ENCODE measurements at regions not wholly inside any gene's neighbourhood (a gene's known extent, or its start where the extent isn't known, plus 50 kb on each side); places are given as distances from the start of the nearest gene placed in this dataset.

DNA sequence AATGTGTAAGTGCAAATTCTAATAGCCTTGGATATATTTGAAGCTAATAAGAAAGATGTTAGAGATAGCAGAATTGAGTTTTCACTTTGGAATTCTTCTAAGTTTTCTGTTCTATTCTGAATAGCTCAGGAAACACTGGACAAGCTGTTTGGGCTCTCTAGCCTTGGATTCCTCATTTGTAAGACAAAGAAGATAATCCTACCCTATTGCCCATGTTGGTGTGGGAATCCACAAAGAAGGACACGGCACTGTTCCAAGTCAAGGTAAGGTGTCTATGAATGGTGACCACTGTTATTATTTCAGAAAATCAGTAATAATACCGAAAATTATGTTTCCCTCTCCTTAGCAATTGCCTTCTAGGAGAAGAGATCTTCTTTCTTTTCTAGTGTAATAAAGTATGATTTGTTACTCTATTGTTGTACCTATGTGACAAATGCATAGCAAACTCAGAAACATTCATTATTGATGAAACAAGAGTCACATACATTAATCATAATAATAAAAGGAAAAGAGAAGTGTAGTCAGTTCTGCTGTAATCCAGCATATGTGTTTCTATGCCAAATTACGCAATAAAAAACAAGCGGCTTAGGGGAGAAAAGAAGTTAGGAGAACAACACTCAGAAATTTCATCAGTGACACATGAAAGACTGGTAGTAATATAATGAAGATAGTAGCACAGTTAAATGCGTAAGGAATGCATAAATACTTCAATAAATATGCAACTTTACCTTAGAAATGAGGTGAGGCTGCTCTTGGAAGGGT lies 1012.3 kb upstream of the PHF14 start:
- H3K27ac Mint-ChIP-seq (ENCODE audit: unreplicated experiment) = no peak overlapping the region
- no peak for DNase-seq (ENCODE audit: low read depth, low spot score)
- H3K9me3 Mint-ChIP-seq = no peaks in the 10 kb centered on the region
- H3K4me3 Mint-ChIP-seq = no peak overlapping the region
- no peaks in the 10 kb centered on the region for H3K27me3 Mint-ChIP-seq (ENCODE audit: low read depth)
- peaks cover 4% of the 10 kb centered on the region for H3K36me3 Mint-ChIP-seq (ENCODE audit: low read depth)
- H3K4me1 Mint-ChIP-seq = peaks cover 12% of the 10 kb centered on the region
- TF ChIP-seq, protein P1, sequence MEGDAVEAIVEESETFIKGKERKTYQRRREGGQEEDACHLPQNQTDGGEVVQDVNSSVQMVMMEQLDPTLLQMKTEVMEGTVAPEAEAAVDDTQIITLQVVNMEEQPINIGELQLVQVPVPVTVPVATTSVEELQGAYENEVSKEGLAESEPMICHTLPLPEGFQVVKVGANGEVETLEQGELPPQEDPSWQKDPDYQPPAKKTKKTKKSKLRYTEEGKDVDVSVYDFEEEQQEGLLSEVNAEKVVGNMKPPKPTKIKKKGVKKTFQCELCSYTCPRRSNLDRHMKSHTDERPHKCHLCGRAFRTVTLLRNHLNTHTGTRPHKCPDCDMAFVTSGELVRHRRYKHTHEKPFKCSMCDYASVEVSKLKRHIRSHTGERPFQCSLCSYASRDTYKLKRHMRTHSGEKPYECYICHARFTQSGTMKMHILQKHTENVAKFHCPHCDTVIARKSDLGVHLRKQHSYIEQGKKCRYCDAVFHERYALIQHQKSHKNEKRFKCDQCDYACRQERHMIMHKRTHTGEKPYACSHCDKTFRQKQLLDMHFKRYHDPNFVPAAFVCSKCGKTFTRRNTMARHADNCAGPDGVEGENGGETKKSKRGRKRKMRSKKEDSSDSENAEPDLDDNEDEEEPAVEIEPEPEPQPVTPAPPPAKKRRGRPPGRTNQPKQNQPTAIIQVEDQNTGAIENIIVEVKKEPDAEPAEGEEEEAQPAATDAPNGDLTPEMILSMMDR (conservative IDR thresholded peaks at IDR 0.05) = no peak

DNA sequence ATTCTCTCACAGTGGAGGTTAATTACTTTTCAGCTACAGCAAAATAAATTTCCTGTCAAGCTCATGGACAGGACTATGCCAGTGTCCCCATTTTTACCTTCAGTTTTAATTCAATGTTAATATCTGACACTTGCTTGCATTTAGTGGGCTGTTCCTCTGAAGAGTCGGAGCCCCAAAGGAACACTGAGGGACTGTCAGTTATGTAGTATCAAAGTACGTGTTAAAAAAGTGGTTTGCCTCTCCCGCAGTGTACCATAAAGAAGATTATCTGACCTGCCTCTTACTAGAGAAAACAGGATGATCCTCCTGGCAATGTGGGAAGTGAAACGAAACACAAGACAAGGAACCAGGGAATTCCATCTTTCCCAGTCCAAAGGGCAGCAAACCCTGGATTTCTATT lies 1010.9 kb upstream of the PHF14 start:
- H3K9me3 Mint-ChIP-seq = no peaks in the 10 kb centered on the region
- no peak overlapping the region for H3K4me3 Mint-ChIP-seq
- H3K27ac Mint-ChIP-seq (ENCODE audit: unreplicated experiment) = no peak overlapping the region
- H3K36me3 Mint-ChIP-seq (ENCODE audit: low read depth) = peaks cover 4% of the 10 kb centered on the region
- H3K4me1 Mint-ChIP-seq = peaks cover 12% of the 10 kb centered on the region
- TF ChIP-seq, protein P1 (conservative IDR thresholded peaks at IDR 0.05) = no peak
- no peak for DNase-seq (ENCODE audit: low read depth, low spot score)
- H3K27me3 Mint-ChIP-seq (ENCODE audit: low read depth) = no peaks in the 10 kb centered on the region

DNA sequence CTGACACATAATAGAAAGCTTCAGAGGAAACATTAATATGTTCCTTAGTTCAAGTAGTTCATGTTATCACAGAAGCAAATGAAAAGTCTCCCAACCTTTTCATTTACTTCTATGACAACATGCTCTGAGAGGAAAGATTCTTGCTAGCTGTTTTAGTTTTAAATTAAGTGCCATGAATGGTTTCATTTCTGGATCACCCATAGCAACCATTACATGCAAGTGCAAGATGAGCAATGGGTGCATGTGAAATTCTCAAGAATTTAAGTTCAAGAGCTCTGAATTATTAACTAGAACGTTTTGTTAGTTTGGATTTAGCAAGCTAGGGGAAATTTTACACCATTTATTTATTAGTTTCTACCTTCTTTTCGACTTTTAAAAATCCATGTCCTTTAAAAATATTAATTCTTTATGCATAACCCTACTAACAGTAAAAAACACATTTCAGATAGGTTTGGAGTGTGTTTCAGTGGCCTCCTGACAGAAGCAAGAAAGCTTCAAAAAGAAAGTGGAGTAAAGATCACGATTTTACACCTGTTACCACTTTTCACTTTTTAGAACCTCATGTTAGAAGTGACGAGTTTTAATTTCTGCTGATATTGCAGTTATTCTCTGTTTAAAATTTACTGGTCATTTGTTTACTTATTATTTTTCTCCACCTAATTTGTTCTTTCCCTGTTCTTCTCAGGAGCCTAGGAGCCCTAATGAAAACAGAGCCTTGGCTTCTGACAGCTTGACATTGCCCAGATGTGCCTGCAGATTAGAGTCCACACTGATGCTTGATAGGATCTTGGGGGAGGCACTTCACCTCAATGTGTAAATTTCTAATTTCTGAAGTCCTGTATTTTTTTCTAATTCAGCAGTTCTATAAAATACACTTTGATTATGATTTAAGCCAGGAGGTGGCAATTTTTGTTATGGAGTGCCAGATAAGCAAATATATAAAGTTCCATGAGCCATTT lies 995.3 kb upstream of the PHF14 start:
- no peaks in the 10 kb centered on the region for H3K27me3 Mint-ChIP-seq (ENCODE audit: low read depth)
- DNase-seq (ENCODE audit: low read depth, low spot score) = no peak
- TF ChIP-seq, protein P1 (conservative IDR thresholded peaks at IDR 0.05) = no peak
- no peak overlapping the region for H3K27ac Mint-ChIP-seq (ENCODE audit: unreplicated experiment)
- no peaks in the 10 kb centered on the region for H3K4me1 Mint-ChIP-seq
- no peak overlapping the region for H3K4me3 Mint-ChIP-seq
- H3K9me3 Mint-ChIP-seq = no peaks in the 10 kb centered on the region
- no peaks in the 10 kb centered on the region for H3K36me3 Mint-ChIP-seq (ENCODE audit: low read depth)

DNA sequence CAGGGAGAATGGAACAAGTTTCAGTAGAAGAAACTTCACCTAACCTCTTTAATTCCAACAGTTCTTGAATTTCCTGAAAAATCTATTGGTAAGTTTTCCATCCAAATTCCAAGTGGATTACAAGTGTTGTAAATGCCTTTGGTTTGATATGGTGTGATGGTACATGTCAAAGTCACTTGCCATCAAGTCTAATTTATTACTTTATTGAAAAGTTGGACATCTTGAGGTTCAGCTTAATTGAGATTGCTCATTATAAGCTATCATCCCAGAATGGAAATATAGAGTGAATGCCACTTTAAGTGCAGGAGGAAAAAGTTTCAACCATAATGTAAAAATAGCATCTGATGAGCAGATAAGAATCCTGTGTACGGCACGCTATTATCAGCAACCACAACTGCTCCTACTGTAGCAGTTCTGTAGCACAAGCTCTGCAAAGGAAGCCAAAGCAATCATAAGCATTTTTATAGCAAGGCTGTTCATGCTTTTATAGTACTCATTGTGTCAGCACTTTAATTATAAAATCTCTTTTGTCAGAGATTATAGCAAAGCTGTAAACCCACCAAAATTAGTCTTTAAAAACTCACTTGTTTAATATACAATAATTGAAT lies 991.8 kb upstream of the PHF14 start:
- DNase-seq (ENCODE audit: low read depth, low spot score) = no peak
- H3K9me3 Mint-ChIP-seq = no peaks in the 10 kb centered on the region
- no peak overlapping the region for H3K27ac Mint-ChIP-seq (ENCODE audit: unreplicated experiment)
- TF ChIP-seq, protein P1 (conservative IDR thresholded peaks at IDR 0.05) = no peak
- no peak overlapping the region for H3K4me3 Mint-ChIP-seq
- H3K4me1 Mint-ChIP-seq = no peaks in the 10 kb centered on the region
- H3K36me3 Mint-ChIP-seq (ENCODE audit: low read depth) = no peaks in the 10 kb centered on the region
- H3K27me3 Mint-ChIP-seq (ENCODE audit: low read depth) = no peaks in the 10 kb centered on the region

DNA sequence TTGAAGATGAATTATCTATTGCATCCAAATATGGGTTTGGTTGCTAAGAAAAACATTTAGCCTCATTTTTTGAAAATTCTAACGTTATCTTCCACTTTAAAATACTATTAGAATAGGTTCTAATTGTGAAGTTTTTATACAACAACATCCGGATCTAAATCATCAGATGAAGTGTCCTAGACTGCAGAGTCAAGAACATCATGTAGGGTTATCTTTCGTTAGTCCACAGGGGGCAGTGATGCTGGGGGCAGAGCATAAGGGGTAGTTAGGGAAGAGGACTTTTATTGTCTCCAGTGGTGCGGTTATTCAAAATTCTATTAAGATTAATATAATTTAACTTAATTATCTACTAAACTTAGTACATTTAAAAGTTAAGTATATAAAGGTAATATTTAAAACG lies 990.6 kb upstream of the PHF14 start:
- Mint-ChIP-seq H3K27ac (ENCODE audit: unreplicated experiment) (no peak overlapping the region), H3K9me3 (no peaks in the 10 kb centered on the region), H3K4me1 (no peaks in the 10 kb centered on the region), H3K4me3 (no peak overlapping the region), H3K27me3 (ENCODE audit: low read depth) (no peaks in the 10 kb centered on the region), H3K36me3 (ENCODE audit: low read depth) (no peaks in the 10 kb centered on the region)
- DNase-seq (ENCODE audit: low read depth, low spot score) = no peak
- TF ChIP-seq, protein P1 (conservative IDR thresholded peaks at IDR 0.05) = no peak

Measured in neural crest cell (in vitro differentiated cells).